Ascending aorta (tissue), 2 donors: ENCODE measurements at regions not wholly inside any gene's neighbourhood (a gene's known extent, or its start where the extent isn't known, plus 50 kb on each side); places are given as distances from the start of the nearest gene placed in this dataset.

Experiments used
- DNase-seq, 2 donors: peaks; one replicate each; pipeline ENCODE4 v3.0.0-alpha.2; 2019; ENCODE audit warnings: low spot score in 2 of 2
- H3K27ac ChIP-seq, 2 donors: fragments of 200-600 bp; sonication (generic); one replicate each; pipeline ENCODE4 v1.5.1; 2016 to 2017; ENCODE audit warnings: mild to moderate bottlenecking in 1 of 2
- H3K27me3 ChIP-seq: fragments of 200-600 bp; sonication (generic); one replicate; pipeline ENCODE4 v1.5.1; 2017
- H3K36me3 ChIP-seq, 2 donors: fragments of 200-600 bp; sonication (generic); one replicate each; pipeline ENCODE4 v1.5.1; 2016
- H3K4me1 ChIP-seq, 2 donors: fragments of 200-600 bp; sonication (generic); one replicate each; pipeline ENCODE4 v1.5.1; 2016 to 2017; ENCODE audit warnings: mild to moderate bottlenecking in 1 of 2
- H3K4me3 ChIP-seq, 2 donors: fragments of 200-600 bp; sonication (generic); one replicate each; pipeline ENCODE4 v1.5.1; 2016 to 2017; ENCODE audit warnings: mild to moderate bottlenecking in 1 of 2
- H3K9me3 ChIP-seq, 2 donors: fragments of 200-600 bp; sonication (generic); one replicate each; pipeline ENCODE4 v1.5.1; 2016
- intact Hi-C: fragments of 100-400 bp; cut with DNase I; formaldehyde crosslinking; loops from one replicate; pipeline ENCODE4 v1.15.1; 2023
- TF ChIP-seq, protein P1 (sequence below), 3 experiments: fragments of 200-600 bp in 2 of 3; fragments of 450-650 bp in 1 of 3; sonication (generic) in 2 of 3; IDR thresholded peaks; one replicate each; pipeline ENCODE4 v1.5.1; 2016 to 2019; ENCODE audit warnings: antibody characterized with exemption in 3 of 3, mild to moderate bottlenecking in 1 of 3, moderate library complexity in 1 of 3

DNA sequence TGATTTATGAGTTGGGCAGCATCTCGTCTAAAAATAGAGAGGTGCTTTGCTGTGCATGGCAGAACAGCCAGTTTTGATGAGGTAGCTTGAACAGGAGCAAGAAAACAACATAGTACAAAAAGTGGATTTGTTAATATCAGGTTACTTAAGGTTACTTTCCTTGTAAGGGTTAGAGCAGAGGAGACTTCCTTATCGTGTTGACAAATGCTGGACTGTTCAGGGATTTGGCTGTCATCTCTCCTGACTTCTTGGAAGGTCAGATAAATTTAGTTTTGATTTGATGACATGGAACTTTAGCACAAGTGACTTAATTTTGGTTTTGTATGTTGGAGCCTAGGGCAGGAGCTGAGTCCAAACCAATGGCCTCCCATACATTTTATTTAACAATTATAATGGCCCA lies 163.9 kb upstream of the ELAC2 start:
- DNase-seq = no peak
- intact Hi-C loops = no loop called here
- TF ChIP-seq, protein P1, sequence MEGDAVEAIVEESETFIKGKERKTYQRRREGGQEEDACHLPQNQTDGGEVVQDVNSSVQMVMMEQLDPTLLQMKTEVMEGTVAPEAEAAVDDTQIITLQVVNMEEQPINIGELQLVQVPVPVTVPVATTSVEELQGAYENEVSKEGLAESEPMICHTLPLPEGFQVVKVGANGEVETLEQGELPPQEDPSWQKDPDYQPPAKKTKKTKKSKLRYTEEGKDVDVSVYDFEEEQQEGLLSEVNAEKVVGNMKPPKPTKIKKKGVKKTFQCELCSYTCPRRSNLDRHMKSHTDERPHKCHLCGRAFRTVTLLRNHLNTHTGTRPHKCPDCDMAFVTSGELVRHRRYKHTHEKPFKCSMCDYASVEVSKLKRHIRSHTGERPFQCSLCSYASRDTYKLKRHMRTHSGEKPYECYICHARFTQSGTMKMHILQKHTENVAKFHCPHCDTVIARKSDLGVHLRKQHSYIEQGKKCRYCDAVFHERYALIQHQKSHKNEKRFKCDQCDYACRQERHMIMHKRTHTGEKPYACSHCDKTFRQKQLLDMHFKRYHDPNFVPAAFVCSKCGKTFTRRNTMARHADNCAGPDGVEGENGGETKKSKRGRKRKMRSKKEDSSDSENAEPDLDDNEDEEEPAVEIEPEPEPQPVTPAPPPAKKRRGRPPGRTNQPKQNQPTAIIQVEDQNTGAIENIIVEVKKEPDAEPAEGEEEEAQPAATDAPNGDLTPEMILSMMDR (IDR thresholded peaks at IDR 0.05) = no peak
- Histone ChIP-seq H3K27me3 (no peaks in the 10 kb centered on the region), H3K27ac (no peak overlapping the region), H3K9me3 (no peaks in the 10 kb centered on the region), H3K4me1 (no peaks in the 10 kb centered on the region), H3K36me3 (no peaks in the 10 kb centered on the region), H3K4me3 (no peak overlapping the region)

DNA sequence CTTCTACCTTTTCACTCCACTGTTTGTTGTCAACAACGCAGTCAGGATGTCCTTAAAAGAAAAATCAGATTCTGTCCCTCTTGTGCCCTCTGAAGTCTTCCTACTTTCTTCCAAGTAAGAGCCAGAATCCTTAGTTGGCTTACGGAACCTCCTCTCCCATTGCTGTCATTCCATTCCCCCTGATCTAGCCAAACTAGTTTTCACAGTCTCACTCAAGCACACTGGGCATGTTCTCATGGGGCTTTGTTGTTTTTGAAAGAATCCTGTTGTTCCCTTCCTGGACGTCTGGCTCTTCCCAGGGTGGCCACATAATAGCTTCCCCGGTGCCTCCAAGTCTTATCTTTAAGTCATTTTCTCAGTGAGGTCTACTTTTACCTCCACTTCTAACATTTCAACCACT lies 158.6 kb upstream of the ELAC2 start:
- no peaks in the 10 kb centered on the region for H3K27me3 ChIP-seq
- no peak overlapping the region for H3K4me3 ChIP-seq
- peaks cover 0 to 14% of the 10 kb centered on the region in 2 donors for H3K9me3 ChIP-seq
- no peak overlapping the region for H3K27ac ChIP-seq
- no peak for DNase-seq
- intact Hi-C loops = no loop called here
- no peaks in the 10 kb centered on the region for H3K36me3 ChIP-seq
- TF ChIP-seq, protein P1 (IDR thresholded peaks at IDR 0.05) = no peak
- H3K4me1 ChIP-seq = no peaks in the 10 kb centered on the region

GRCh38 chr17:13171790-13172189 lies 154.0 kb upstream of the ELAC2 start:
- H3K27ac ChIP-seq = no peak overlapping the region
- no peak for DNase-seq
- H3K36me3 ChIP-seq = no peaks in the 10 kb centered on the region
- no peaks in the 10 kb centered on the region for H3K4me1 ChIP-seq
- no peaks in the 10 kb centered on the region for H3K27me3 ChIP-seq
- TF ChIP-seq, protein P1 (IDR thresholded peaks at IDR 0.05) = no peak
- intact Hi-C loops = no loop called here
- H3K4me3 ChIP-seq = no peak overlapping the region
- H3K9me3 ChIP-seq = peaks cover 0 to 22% of the 10 kb centered on the region in 2 donors

DNA sequence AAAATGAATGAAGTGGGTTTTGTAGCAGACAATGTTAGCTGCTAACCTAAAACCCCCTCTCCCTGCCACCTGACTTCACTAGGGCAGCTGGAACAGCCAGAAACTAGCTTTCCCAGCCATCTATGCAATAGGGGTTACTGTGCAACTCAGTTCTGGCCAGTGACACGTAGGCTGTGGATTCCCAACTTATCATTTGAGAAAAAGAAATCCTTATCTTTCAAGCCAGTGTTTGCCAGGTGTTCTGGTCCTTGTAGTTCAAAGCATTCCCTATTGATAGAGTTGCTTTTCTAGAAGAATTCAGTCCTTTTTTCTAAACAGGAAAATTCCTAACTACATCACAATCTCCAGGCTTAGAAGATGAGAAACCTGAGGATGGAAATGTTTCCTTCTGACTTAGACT lies 144.5 kb upstream of the ELAC2 start:
- no peaks in the 10 kb centered on the region for H3K4me1 ChIP-seq
- intact Hi-C loops = no loop called here
- no peak for DNase-seq
- no peaks in the 10 kb centered on the region for H3K27me3 ChIP-seq
- H3K27ac ChIP-seq = no peak overlapping the region
- TF ChIP-seq, protein P1 (IDR thresholded peaks at IDR 0.05) = no peak
- no peak overlapping the region for H3K4me3 ChIP-seq
- H3K9me3 ChIP-seq = no peaks in the 10 kb centered on the region
- no peaks in the 10 kb centered on the region for H3K36me3 ChIP-seq

- Histone ChIP-seq H3K4me1 (no peaks in the 10 kb centered on the region), H3K4me3 (no peak overlapping the region), H3K36me3 (no peaks in the 10 kb centered on the region), H3K9me3 (no peaks in the 10 kb centered on the region), H3K27ac (no peak overlapping the region), H3K27me3 (no peaks in the 10 kb centered on the region)
- intact Hi-C loops = no loop called here
- no peak for DNase-seq
- TF ChIP-seq, protein P1 (IDR thresholded peaks at IDR 0.05) = no peak
Measured at GRCh38 chr17:13160790-13161189, 143.0 kb upstream of the ELAC2 start.

DNA sequence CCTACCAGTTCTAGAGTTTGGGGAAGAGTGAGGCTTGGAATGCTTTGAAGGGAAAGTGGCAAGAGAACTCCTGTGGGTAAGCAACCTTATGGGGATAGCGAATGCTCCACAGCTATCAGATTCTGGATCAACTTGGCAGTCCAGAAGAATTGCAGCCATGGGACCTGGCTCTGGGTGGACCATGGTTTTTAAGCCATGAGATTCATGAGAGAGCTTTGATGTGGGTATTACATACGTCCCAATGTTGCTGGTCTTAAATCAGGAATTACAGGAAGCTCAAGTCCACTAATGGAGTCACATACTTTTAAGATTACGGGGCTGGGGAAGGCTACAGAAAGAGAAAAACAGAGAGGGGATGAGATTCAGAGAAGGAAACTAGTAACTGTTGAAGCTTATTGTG lies 142.5 kb upstream of the ELAC2 start:
- H3K4me1 ChIP-seq = no peaks in the 10 kb centered on the region
- TF ChIP-seq, protein P1 (IDR thresholded peaks at IDR 0.05) = no peak
- H3K27me3 ChIP-seq = no peaks in the 10 kb centered on the region
- no peaks in the 10 kb centered on the region for H3K9me3 ChIP-seq
- H3K4me3 ChIP-seq = no peak overlapping the region
- intact Hi-C loops = no loop called here
- no peaks in the 10 kb centered on the region for H3K36me3 ChIP-seq
- DNase-seq = no peak
- H3K27ac ChIP-seq = no peak overlapping the region
